A673 (cell line): ENCODE measurements at regions not wholly inside any gene's neighbourhood (a gene's known extent, or its start where the extent isn't known, plus 50 kb on each side); places are given as distances from the start of the nearest gene placed in this dataset.

Experiments used
- BruUV-seq: library from RNA; stranded (reverse); fragments of 400-500 nt; replicated peaks from 2 replicates; lab custom pipeline; 2021; lab: Mats Ljungman, UMichigan
- CTCF ChIA-PET: fragments of 300-600 bp; sonication (Branson Sonifier 250); formaldehyde crosslinking; loops from one replicate; lab custom pipeline; 2022; ENCODE audit warnings: antibody characterized with exemption; lab: Charles Lee
- POLR2A ChIA-PET: fragments of 300-600 bp; sonication (Branson Sonifier 250); formaldehyde crosslinking; loops from one replicate; lab custom pipeline; 2022; ENCODE audit warnings: antibody characterized with exemption; ENCODE audit not compliant: low non-redundant PET; lab: Charles Lee
- DNase-seq: peaks from one replicate; pipeline ENCODE4 v3.0.0-alpha.2; 2015; ENCODE audit warnings: low spot score
- H3K27ac ChIP-seq: fragments of 200-600 bp; sonication (generic); 2 replicates; pipeline ENCODE4 v1.5.1; 2016; ENCODE audit warnings: mixed run types, low read depth, mild to moderate bottlenecking, mixed read lengths, antibody characterized with exemption, low read length; ENCODE audit not compliant: poor library complexity, severe bottlenecking
- H3K27me3 ChIP-seq: fragments of 200-600 bp; sonication (generic); replicated peaks from 2 replicates; pipeline ENCODE4 v1.6.1; 2017; ENCODE audit warnings: mixed run types, low read depth, mild to moderate bottlenecking, mixed read lengths, antibody characterized with exemption, low read length; ENCODE audit not compliant: insufficient read depth, poor library complexity
- H3K36me3 ChIP-seq: fragments of 200-600 bp; sonication (generic); 2 replicates; pipeline ENCODE4 v1.6.1; 2016; ENCODE audit warnings: mixed run types, mild to moderate bottlenecking, mixed read lengths, antibody characterized with exemption, low read length; ENCODE audit not compliant: insufficient read depth, poor library complexity, severe bottlenecking
- H3K4me1 ChIP-seq: fragments of 200-600 bp; sonication (generic); 2 replicates; pipeline ENCODE4 v1.6.1; 2017; ENCODE audit warnings: mixed run types, mild to moderate bottlenecking, mixed read lengths, antibody characterized with exemption, low read length; ENCODE audit not compliant: insufficient read depth, poor library complexity, severe bottlenecking
- H3K4me3 ChIP-seq: fragments of 200-600 bp; sonication (generic); 2 replicates; pipeline ENCODE4 v1.5.1; 2016; ENCODE audit warnings: low read depth, mixed run types, mild to moderate bottlenecking, mixed read lengths, low read length; ENCODE audit not compliant: poor library complexity, severe bottlenecking
- H3K9me3 ChIP-seq: fragments of 200-600 bp; sonication (generic); 2 replicates; pipeline ENCODE4 v1.6.1; 2016; ENCODE audit warnings: mixed run types, low read depth, mild to moderate bottlenecking, mixed read lengths, antibody characterized with exemption, low read length; ENCODE audit not compliant: poor library complexity, severe bottlenecking
- EZH2 ChIP-seq: fragments of 200-600 bp; sonication (generic); IDR thresholded peaks from 2 replicates; pipeline ENCODE4 v1.6.1; 2017; ENCODE audit warnings: borderline replicate concordance, low read depth, mild to moderate bottlenecking, mixed read lengths, antibody characterized with exemption, low read length; ENCODE audit not compliant: poor library complexity, severe bottlenecking
- intact Hi-C: fragments of 100-400 bp; cut with micrococcal nuclease; formaldehyde crosslinking; loops from one replicate; pipeline ENCODE4 v1.10.0; 2022; ENCODE audit not compliant: unreplicated experiment
- TF ChIP-seq, protein P1 (sequence below): fragments of 300-800, 200-600 bp; sonication (generic); conservative IDR thresholded peaks from 2 replicates; pipeline ENCODE4 v1.5.1; 2017; ENCODE audit warnings: low read depth, mild to moderate bottlenecking, antibody characterized with exemption, low read length, moderate library complexity, mixed read lengths

- ChIA-PET CTCF (no interaction called here), POLR2A (no interaction called here)
- Histone ChIP-seq H3K4me1 (no peaks in the 10 kb centered on the region), H3K27ac (no peak overlapping the region), H3K27me3 (peaks cover 18% of the 10 kb centered on the region), H3K36me3 (no peaks in the 10 kb centered on the region), H3K9me3 (no peaks in the 10 kb centered on the region), H3K4me3 (no peak overlapping the region)
- TF ChIP-seq, protein P1, sequence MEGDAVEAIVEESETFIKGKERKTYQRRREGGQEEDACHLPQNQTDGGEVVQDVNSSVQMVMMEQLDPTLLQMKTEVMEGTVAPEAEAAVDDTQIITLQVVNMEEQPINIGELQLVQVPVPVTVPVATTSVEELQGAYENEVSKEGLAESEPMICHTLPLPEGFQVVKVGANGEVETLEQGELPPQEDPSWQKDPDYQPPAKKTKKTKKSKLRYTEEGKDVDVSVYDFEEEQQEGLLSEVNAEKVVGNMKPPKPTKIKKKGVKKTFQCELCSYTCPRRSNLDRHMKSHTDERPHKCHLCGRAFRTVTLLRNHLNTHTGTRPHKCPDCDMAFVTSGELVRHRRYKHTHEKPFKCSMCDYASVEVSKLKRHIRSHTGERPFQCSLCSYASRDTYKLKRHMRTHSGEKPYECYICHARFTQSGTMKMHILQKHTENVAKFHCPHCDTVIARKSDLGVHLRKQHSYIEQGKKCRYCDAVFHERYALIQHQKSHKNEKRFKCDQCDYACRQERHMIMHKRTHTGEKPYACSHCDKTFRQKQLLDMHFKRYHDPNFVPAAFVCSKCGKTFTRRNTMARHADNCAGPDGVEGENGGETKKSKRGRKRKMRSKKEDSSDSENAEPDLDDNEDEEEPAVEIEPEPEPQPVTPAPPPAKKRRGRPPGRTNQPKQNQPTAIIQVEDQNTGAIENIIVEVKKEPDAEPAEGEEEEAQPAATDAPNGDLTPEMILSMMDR: no peak
- TF ChIP-seq EZH2: no peak
- no TSS peak for BruUV-seq
- DNase-seq: no peak
- intact Hi-C loops: no loop called here
Measured at GRCh38 chr10:121351540-121351939, 246.7 kb downstream of the FGFR2 start.

- peaks cover 18% of the 10 kb centered on the region for H3K27me3 ChIP-seq
- no peaks in the 10 kb centered on the region for H3K4me1 ChIP-seq
- intact Hi-C loops: no loop called here
- no peak overlapping the region for H3K4me3 ChIP-seq
- H3K27ac ChIP-seq: no peak overlapping the region
- H3K36me3 ChIP-seq: no peaks in the 10 kb centered on the region
- H3K9me3 ChIP-seq: no peaks in the 10 kb centered on the region
- ChIA-PET POLR2A (no interaction called here), CTCF (no interaction called here)
- BruUV-seq: no TSS peak
- no peak for DNase-seq
- TF ChIP-seq, protein P1: no peak
Measured at GRCh38 chr10:121352231-121352855, 245.9 kb downstream of the FGFR2 start.

DNA sequence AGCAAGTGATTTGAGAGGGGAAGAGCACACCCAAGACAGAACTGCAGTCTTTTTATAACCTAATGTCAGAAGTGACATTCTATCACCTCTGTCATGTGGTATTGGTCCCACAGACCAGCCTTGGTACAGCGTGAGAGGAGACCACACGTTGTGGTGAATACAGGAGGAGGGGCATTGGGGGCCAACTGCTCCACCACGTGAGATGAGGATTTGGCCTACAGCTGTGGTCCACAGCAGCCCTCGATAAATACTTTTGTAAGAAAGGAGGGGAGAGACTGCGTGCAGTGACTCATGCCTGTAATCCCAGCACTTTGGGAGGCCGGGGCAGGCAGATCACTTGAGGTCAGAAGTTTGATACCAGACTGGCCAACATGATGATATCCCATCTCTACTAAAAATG is 243.1 kb downstream of the FGFR2 start:
- no TSS peak for BruUV-seq
- Histone ChIP-seq H3K4me3 (no peak overlapping the region), H3K36me3 (no peaks in the 10 kb centered on the region), H3K27ac (no peak overlapping the region), H3K4me1 (no peaks in the 10 kb centered on the region), H3K9me3 (no peaks in the 10 kb centered on the region), H3K27me3 (peaks cover 18% of the 10 kb centered on the region)
- TF ChIP-seq EZH2: no peak
- TF ChIP-seq, protein P1: no peak
- no peak for DNase-seq
- POLR2A ChIA-PET: no interaction called here
- CTCF ChIA-PET: no interaction called here
- intact Hi-C loops: no loop called here
